GM19452 (cell line): ENCODE measurements at regions not wholly inside any gene's neighbourhood (a gene's known extent, or its start where the extent isn't known, plus 50 kb on each side); places are given as distances from the start of the nearest gene placed in this dataset.
A peak's percentile ranks its signal among the peaks of the same experiment; 100 is the strongest.
"Not testable (repeated sequence)": the region's sequence is repeated elsewhere in the genome, so short reads cannot be mapped to it uniquely, and the experiment has no call there.

Experiments
- ATAC-seq: cut with Tn5 transposase; IDR thresholded peaks from one replicate; pipeline ENCODE4 v1.9.1; 2021; ENCODE audit not compliant: unreplicated experiment

GRCh38 chr9:2427120-2427891, 194.3 kb upstream of the VLDLR start:
- ATAC-seq, result no peak

GRCh38 chr9:2439957-2440356, 181.6 kb upstream of the VLDLR start:
- ATAC-seq, result no peak

- not testable (repeated sequence) for ATAC-seq
Observed at GRCh38 chr9:2443933-2444332, 177.7 kb upstream of the VLDLR start.

GRCh38 chr9:2448193-2448738, 173.3 kb upstream of the VLDLR start:
- no peak for ATAC-seq

GRCh38 chr9:2453106-2453505, 168.5 kb upstream of the VLDLR start:
- ATAC-seq, result no peak

GRCh38 chr9:2453701-2454100, 167.9 kb upstream of the VLDLR start:
- ATAC-seq, result no peak

GRCh38 chr9:2459756-2460155, 161.8 kb upstream of the VLDLR start:
- ATAC-seq, result no peak

GRCh38 chr9:2461892-2462291, 159.7 kb upstream of the VLDLR start:
- no peak for ATAC-seq

GRCh38 chr9:2464624-2465023, 157.0 kb upstream of the VLDLR start:
- no peak for ATAC-seq

- no peak for ATAC-seq
Observed at GRCh38 chr9:2465516-2465915, 156.1 kb upstream of the VLDLR start.

GRCh38 chr9:2465921-2466460, 155.6 kb upstream of the VLDLR start:
- peak; percentile 99 for ATAC-seq

- ATAC-seq, result no peak
Observed at GRCh38 chr9:2466703-2467102, 154.9 kb upstream of the VLDLR start.

- no peak for ATAC-seq
Observed at GRCh38 chr9:2469681-2470221, 151.8 kb upstream of the VLDLR start.

- ATAC-seq, result no peak
Observed at GRCh38 chr9:2473681-2474080, 147.9 kb upstream of the VLDLR start.

- no peak for ATAC-seq
Observed at GRCh38 chr9:2477755-2478154, 143.8 kb upstream of the VLDLR start.

- ATAC-seq, result no peak
Observed at GRCh38 chr9:2478421-2478820, 143.2 kb upstream of the VLDLR start.

GRCh38 chr9:2479056-2479565, 142.5 kb upstream of the VLDLR start:
- ATAC-seq, result no peak

GRCh38 chr9:2480255-2480837, 141.2 kb upstream of the VLDLR start:
- ATAC-seq, result no peak

- no peak for ATAC-seq
Observed at GRCh38 chr9:2481216-2481615, 140.4 kb upstream of the VLDLR start.

- no peak for ATAC-seq
Observed at GRCh38 chr9:2486988-2487387, 134.6 kb upstream of the VLDLR start.

- no peak for ATAC-seq
Observed at GRCh38 chr9:2489838-2490314, 131.7 kb upstream of the VLDLR start.

- ATAC-seq, result no peak
Observed at GRCh38 chr9:2492161-2492560, 129.4 kb upstream of the VLDLR start.
